ENCODE measurements at regions not wholly inside any gene's neighbourhood (a gene's known extent, or its start where the extent isn't known, plus 50 kb on each side); places are given as distances from the start of the nearest gene placed in this dataset.
"Not testable (repeated sequence)": the region's sequence is repeated elsewhere in the genome, so short reads cannot be mapped to it uniquely, and the experiment has no call there.

- no peak for FAIRE-seq
Measured at GRCh38 chr1:60949154-60949825, 133.1 kb upstream of the NFIA start.

- no peak for FAIRE-seq
Measured at GRCh38 chr1:60948486-60948885, 133.9 kb upstream of the NFIA start.

GRCh38 chr1:60947367-60947766, 135.0 kb upstream of the NFIA start:
- FAIRE-seq, result no peak

- FAIRE-seq, result no peak
Measured at GRCh38 chr1:60942896-60943638, 139.3 kb upstream of the NFIA start.

- FAIRE-seq, result no peak
Measured at GRCh38 chr1:60942291-60942690, 140.1 kb upstream of the NFIA start.

- not testable (repeated sequence) for FAIRE-seq
Measured at GRCh38 chr1:60940685-60941084, 141.7 kb upstream of the NFIA start.

- no peak for FAIRE-seq
Measured at GRCh38 chr1:60937720-60938119, 144.6 kb upstream of the NFIA start.

GRCh38 chr1:60936591-60937342, 145.6 kb upstream of the NFIA start:
- no peak for FAIRE-seq

- no peak for FAIRE-seq
Measured at GRCh38 chr1:60936163-60936562, 146.2 kb upstream of the NFIA start.

- FAIRE-seq, result no peak
Measured at GRCh38 chr1:60935599-60936110, 146.7 kb upstream of the NFIA start.

- FAIRE-seq, result no peak
Measured at GRCh38 chr1:60930130-60930529, 152.2 kb upstream of the NFIA start.

- no peak for FAIRE-seq
Measured at GRCh38 chr1:60924964-60925798, 157.2 kb upstream of the NFIA start.

GRCh38 chr1:60924165-60924564, 158.2 kb upstream of the NFIA start:
- FAIRE-seq, result no peak

GRCh38 chr1:60923389-60924087, 158.8 kb upstream of the NFIA start:
- no peak for FAIRE-seq

GRCh38 chr1:60922304-60922703, 160.1 kb upstream of the NFIA start:
- FAIRE-seq, result no peak

GRCh38 chr1:60921175-60921574, 161.2 kb upstream of the NFIA start:
- no peak for FAIRE-seq

GRCh38 chr1:60920561-60920960, 161.8 kb upstream of the NFIA start:
- FAIRE-seq, result no peak

- no peak for FAIRE-seq
Measured at GRCh38 chr1:60918867-60919266, 163.5 kb upstream of the NFIA start.

- FAIRE-seq, result no peak
Measured at GRCh38 chr1:60916906-60917305, 165.5 kb upstream of the NFIA start.

- FAIRE-seq, result no peak
Measured at GRCh38 chr1:60916199-60916598, 166.2 kb upstream of the NFIA start.

GRCh38 chr1:60915441-60915840, 166.9 kb upstream of the NFIA start:
- no peak for FAIRE-seq

GRCh38 chr1:60914982-60915381, 167.4 kb upstream of the NFIA start:
- no peak for FAIRE-seq
